ENCODE measurements at regions not wholly inside any gene's neighbourhood (a gene's known extent, or its start where the extent isn't known, plus 50 kb on each side); places are given as distances from the start of the nearest gene placed in this dataset.

DNA sequence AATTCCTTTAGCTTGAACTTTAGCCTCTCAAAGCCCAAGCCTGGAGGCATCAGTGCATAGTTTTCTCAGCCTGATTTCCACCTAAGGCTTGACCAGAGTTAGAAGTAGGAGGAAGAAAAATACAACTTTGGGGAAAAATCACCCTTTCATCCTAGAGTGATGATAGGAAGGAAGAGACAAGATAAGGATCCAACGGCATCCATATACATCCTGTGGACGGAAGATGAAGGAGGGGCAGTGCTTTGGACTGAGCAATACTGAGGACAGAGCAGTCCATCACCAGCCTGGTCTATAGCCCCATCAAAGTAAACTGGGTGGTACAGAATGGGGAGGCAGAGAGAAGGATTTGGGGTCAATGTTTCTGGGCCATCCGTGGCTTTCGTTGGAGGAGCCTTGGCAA, 247.9 kb downstream of the FAM76B start:
- TF ChIP-seq, protein P1, sequence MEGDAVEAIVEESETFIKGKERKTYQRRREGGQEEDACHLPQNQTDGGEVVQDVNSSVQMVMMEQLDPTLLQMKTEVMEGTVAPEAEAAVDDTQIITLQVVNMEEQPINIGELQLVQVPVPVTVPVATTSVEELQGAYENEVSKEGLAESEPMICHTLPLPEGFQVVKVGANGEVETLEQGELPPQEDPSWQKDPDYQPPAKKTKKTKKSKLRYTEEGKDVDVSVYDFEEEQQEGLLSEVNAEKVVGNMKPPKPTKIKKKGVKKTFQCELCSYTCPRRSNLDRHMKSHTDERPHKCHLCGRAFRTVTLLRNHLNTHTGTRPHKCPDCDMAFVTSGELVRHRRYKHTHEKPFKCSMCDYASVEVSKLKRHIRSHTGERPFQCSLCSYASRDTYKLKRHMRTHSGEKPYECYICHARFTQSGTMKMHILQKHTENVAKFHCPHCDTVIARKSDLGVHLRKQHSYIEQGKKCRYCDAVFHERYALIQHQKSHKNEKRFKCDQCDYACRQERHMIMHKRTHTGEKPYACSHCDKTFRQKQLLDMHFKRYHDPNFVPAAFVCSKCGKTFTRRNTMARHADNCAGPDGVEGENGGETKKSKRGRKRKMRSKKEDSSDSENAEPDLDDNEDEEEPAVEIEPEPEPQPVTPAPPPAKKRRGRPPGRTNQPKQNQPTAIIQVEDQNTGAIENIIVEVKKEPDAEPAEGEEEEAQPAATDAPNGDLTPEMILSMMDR (IDR thresholded peaks at IDR 0.05; ENCODE audit: low read depth, low read length), result no peak
- TF ChIP-seq EZH2phosphoT487 (IDR thresholded peaks at IDR 0.05; ENCODE audit: low read depth), result no peak

Measured in OCI-LY3 (cell line).